PFSK-1 (cell line): ENCODE measurements at regions not wholly inside any gene's neighbourhood (a gene's known extent, or its start where the extent isn't known, plus 50 kb on each side); places are given as distances from the start of the nearest gene placed in this dataset.

ENCODE experiments used
- FOXP2 ChIP-seq: optimal IDR thresholded peaks from 2 replicates; pipeline ENCODE3; 2011; ENCODE audit warnings: borderline replicate concordance, control low read depth, inconsistent platforms; ENCODE audit not compliant: insufficient read depth; ENCODE audit errors: extremely low read length, extremely low read depth
- POLR2AphosphoS5 ChIP-seq: IDR thresholded peaks from 2 replicates; pipeline ENCODE4 v1.6.1; 2012; ENCODE audit warnings: low read depth, mild to moderate bottlenecking, control low read depth, low read length, moderate library complexity
- SIN3A ChIP-seq: IDR thresholded peaks from 2 replicates; pipeline ENCODE4 v1.6.1; 2012; ENCODE audit warnings: mild to moderate bottlenecking, low read length, moderate library complexity, borderline replicate concordance; ENCODE audit not compliant: insufficient read depth
- TAF1 ChIP-seq: IDR thresholded peaks from 2 replicates; pipeline ENCODE4 v1.6.1; 2012; ENCODE audit warnings: low read length, control low read depth, borderline replicate concordance; ENCODE audit not compliant: insufficient read depth
- TF ChIP-seq, protein P1 (sequence below), 2 experiments: IDR thresholded peaks; 2 replicates each; pipeline versions ENCODE4 v1.6.1 to v1.8.0; 2011 to 2012; ENCODE audit warnings: low read depth in 2 of 2, low read length in 2 of 2, control low read depth in 1 of 2, inconsistent platforms in 1 of 2, mild to moderate bottlenecking in 1 of 2, moderate library complexity in 1 of 2; ENCODE audit not compliant: insufficient read depth in 1 of 2

DNA sequence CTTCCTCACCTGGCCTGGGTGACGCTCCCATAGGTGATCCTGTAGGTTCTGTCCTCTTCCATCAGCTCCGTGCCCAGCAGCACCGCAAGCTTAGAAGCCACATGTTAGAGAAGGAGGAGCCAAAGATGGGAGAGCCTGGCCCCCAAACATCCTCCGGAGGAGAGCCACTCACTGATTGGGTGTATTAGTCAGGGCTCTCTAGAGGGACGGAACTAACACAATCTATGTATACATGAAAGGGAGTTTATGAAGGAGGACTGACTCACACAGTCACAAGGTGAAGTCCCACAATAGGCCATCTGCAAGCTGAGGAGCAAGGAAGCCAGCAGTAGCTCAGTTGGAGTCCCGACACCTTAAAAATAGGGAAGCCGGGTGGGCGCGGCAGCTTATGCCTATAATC lies 1273.1 kb upstream of the TMEM132C start:
- TF ChIP-seq FOXP2 (no peak), POLR2AphosphoS5 (no peak), TAF1 (no peak), SIN3A (no peak)
- TF ChIP-seq, protein P1, sequence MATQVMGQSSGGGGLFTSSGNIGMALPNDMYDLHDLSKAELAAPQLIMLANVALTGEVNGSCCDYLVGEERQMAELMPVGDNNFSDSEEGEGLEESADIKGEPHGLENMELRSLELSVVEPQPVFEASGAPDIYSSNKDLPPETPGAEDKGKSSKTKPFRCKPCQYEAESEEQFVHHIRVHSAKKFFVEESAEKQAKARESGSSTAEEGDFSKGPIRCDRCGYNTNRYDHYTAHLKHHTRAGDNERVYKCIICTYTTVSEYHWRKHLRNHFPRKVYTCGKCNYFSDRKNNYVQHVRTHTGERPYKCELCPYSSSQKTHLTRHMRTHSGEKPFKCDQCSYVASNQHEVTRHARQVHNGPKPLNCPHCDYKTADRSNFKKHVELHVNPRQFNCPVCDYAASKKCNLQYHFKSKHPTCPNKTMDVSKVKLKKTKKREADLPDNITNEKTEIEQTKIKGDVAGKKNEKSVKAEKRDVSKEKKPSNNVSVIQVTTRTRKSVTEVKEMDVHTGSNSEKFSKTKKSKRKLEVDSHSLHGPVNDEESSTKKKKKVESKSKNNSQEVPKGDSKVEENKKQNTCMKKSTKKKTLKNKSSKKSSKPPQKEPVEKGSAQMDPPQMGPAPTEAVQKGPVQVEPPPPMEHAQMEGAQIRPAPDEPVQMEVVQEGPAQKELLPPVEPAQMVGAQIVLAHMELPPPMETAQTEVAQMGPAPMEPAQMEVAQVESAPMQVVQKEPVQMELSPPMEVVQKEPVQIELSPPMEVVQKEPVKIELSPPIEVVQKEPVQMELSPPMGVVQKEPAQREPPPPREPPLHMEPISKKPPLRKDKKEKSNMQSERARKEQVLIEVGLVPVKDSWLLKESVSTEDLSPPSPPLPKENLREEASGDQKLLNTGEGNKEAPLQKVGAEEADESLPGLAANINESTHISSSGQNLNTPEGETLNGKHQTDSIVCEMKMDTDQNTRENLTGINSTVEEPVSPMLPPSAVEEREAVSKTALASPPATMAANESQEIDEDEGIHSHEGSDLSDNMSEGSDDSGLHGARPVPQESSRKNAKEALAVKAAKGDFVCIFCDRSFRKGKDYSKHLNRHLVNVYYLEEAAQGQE (IDR thresholded peaks at IDR 0.05; ENCODE audit: insufficient read depth in 1 of 2, low read depth in 2 of 2, low read length in 2 of 2): no peak

DNA sequence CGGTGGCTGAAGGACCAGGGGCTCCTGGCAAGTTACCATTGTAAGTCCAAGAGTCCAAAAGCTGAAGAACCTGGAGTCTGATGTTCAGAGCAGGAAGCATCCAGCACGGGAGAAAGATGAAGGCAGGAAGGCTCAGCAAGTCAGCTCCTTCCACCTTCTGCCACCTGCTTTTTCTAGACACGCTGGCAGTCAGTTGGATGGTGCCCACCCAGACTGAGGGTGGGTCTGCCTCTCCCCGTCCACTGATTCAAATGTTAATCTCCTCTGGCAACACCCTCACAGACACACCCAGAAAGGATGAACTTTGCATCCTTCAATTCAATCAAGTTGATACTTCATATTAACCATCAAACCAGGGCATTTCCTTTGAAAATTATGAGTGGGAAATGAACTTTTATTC lies 1272.4 kb upstream of the TMEM132C start:
- TF ChIP-seq SIN3A: no peak
- TF ChIP-seq, protein P1 (IDR thresholded peaks at IDR 0.05; ENCODE audit: insufficient read depth in 1 of 2, low read depth in 2 of 2, low read length in 2 of 2): no peak
- TF ChIP-seq FOXP2: no peak
- TF ChIP-seq TAF1: no peak
- no peak for TF ChIP-seq POLR2AphosphoS5

DNA sequence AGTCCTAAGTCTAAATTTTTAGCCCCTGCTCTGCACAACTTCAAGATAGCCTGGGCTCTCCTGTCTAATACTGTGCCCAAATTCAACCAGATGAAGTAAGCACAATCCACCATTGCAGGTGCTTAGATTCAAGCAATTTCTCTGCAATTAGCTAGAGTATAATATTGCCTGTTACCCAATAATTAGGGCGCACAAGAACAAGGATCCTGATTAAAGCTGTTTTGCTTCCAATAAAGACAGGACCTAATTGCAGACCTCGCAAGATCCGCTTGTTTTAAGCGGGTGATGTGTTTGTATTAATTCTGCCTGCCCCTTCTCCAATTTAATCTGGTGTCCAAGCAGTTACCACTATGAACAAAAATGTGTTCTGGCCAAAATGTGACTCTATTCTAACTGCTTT lies 1268.9 kb upstream of the TMEM132C start:
- TF ChIP-seq, protein P1 (IDR thresholded peaks at IDR 0.05; ENCODE audit: insufficient read depth in 1 of 2, low read depth in 2 of 2, low read length in 2 of 2): no peak
- TF ChIP-seq TAF1 (no peak), SIN3A (no peak), POLR2AphosphoS5 (no peak), FOXP2 (no peak)

DNA sequence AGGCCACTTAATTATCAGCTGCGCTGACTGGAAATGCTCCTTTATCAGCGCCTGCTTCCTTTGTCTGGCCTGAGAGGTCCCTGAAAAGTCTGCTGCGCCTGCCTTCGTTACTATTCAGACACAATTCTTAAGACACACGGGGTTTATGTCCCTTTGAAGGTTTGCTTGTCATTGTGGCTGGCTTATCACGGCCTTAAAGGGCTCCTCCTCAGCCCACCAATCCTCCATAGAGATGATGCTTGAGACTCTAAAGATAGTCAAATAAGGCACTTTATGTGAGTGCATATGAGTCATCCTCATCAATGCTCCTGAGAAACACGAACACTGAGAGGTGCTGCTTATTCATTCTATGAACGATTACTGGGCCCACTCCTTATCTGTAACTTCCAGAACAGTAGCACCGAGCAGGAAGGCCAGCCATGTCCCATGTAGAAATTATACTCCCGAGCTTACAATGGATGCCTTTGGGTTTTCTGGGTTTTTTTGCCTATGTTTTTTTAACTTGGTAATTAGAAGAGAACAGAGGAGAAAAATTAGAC lies 1268.2 kb upstream of the TMEM132C start:
- TF ChIP-seq FOXP2 (no peak), SIN3A (no peak), TAF1 (no peak), POLR2AphosphoS5 (no peak)
- TF ChIP-seq, protein P1 (IDR thresholded peaks at IDR 0.05; ENCODE audit: insufficient read depth in 1 of 2, low read depth in 2 of 2, low read length in 2 of 2): no peak

DNA sequence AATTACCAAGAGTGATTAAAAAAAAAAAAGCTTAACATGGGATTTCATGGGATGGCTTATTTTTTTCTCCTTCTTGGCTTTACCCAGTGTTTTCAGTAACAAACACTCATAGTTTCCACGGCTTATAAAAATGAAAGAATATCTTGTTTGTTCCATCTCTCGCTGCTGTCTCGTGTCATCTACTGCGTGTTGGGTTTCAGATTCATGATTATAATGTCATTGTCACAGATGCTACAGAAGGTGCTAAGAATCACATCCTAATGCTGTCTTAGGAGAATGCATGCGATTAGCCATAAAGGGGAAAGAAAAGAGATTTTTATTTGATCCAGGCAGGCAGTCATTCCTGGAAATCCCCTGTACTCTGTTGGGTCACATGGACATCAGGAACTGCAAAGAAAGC lies 1267.6 kb upstream of the TMEM132C start:
- no peak for TF ChIP-seq FOXP2
- TF ChIP-seq, protein P1 (IDR thresholded peaks at IDR 0.05; ENCODE audit: insufficient read depth in 1 of 2, low read depth in 2 of 2, low read length in 2 of 2): no peak
- no peak for TF ChIP-seq SIN3A
